ENCODE measurements at regions not wholly inside any gene's neighbourhood (a gene's known extent, or its start where the extent isn't known, plus 50 kb on each side); places are given as distances from the start of the nearest gene placed in this dataset.

DNA sequence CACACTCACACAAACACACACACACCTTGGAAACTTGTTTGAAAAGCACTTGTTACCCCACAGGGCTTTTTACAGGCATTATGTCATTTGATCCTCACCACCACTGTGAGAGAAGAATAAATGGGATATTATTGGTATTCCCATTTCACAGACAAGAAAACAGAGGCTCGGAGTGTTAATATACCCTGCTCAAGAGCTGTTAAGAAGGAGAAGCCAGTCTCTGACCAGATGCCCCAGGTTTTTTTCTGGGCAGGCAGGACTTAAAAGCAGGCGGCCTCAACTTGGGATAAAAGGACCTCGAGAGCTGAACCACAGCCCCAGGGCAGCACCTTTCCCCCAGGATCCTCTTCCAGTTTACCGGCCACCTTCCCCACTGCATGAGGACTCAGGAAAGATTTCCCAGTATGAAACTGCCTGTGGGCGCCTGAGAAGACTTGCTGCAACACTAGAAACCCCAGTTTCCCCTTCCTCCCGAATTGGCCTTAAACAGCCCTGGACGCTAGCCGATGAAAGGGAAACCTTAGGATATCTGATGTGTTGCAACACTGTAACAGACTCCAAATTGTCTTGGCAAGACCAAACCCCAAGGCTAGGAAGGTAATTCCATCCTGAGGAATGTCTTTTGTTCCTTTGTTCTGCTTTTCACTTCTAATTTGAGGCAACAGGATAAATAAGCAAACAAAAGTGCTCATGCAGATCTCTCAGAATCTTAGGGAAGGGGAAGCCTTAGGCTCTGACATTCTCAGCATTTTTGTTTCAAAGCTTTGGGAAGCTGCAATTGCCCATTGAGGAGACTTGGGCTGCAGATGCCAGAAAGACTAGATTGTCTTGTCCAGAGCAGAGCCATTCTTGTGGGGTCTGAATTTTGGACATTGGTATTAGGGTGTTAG is 173.5 kb downstream of the TRIM29 start:
- H3K79me1 ChIP-seq (ENCODE audit: insufficient read depth, low read depth, low read length, poor library complexity, severe bottlenecking) = no peaks in the 10 kb centered on the region
- no peaks in the 10 kb centered on the region for H3K27me3 ChIP-seq (ENCODE audit: insufficient read depth, low read length)
- peak overlapping the region; percentile 16 for H3K56ac ChIP-seq (ENCODE audit: insufficient read length, low read depth, low read length)
- no peak overlapping the region for H2AFZ ChIP-seq (ENCODE audit: low read length)
- TF ChIP-seq CTCF (conservative IDR thresholded peaks at IDR 0.05) = no peak
- H3K27ac ChIP-seq (ENCODE audit: insufficient read length, low read depth, low read length) = peak overlapping the region; percentile 38
- H2BK120ac ChIP-seq (ENCODE audit: low read depth, low read length, poor library complexity, severe bottlenecking) = peak overlapping the region; percentile 69
- H3K18ac ChIP-seq (ENCODE audit: insufficient read length, low read depth, low read length) = peak overlapping the region; percentile 33
- no peak overlapping the region for H3K14ac ChIP-seq (ENCODE audit: insufficient read depth, low read length)
- H3K79me2 ChIP-seq (ENCODE audit: insufficient read depth, low read length) = no peaks in the 10 kb centered on the region; the same call in 1 of the 2 replicates
- peak overlapping the region; percentile 42 for H4K91ac ChIP-seq (ENCODE audit: insufficient read length, low read depth, low read length)
- no peaks in the 10 kb centered on the region for H4K20me1 ChIP-seq (ENCODE audit: control insufficient read depth, insufficient read depth, insufficient read length)
- no peak overlapping the region for H3K9ac ChIP-seq (ENCODE audit: extremely low read depth, insufficient read length, low read length)
- Mint-ChIP-seq H3K9me3 (peaks cover 0 to 1% of the 10 kb centered on the region in 2 experiments; a peak in 1 of 5 replicates), H3K4me1 (peaks cover 24 to 27% of the 10 kb centered on the region in 2 experiments), H3K4me3 (peak overlapping the region in 1 of 2 experiments; percentile 22; a peak in 1 of 5 replicates), H3K27me3 (ENCODE audit: low read depth) (peaks cover 9% of the 10 kb centered on the region), H3K36me3 (ENCODE audit: insufficient read depth in 1 of 3, low read depth in 3 of 3) (no peaks in the 10 kb centered on the region), H3K27ac (peak overlapping the region; percentile 66 to 94 (median 88))
- no peak overlapping the region for H3T11ph ChIP-seq (ENCODE audit: low read length)
- H2BK12ac ChIP-seq (ENCODE audit: insufficient read length, low read depth, low read length) = no peak overlapping the region
- H3K23me2 ChIP-seq (ENCODE audit: insufficient read length, low read depth, low read length, poor library complexity, severe bottlenecking) = peaks cover 2% of the 10 kb centered on the region
- peaks cover 8% of the 10 kb centered on the region; the same call in 1 of the 2 replicates for H3K4me1 ChIP-seq (ENCODE audit: insufficient read depth, low read length)
- H2BK15ac ChIP-seq (ENCODE audit: low read depth, low read length) = no peak overlapping the region
- H2AK5ac ChIP-seq (ENCODE audit: insufficient read length, low read length) = no peak overlapping the region
- no peak overlapping the region for H3K23ac ChIP-seq (ENCODE audit: insufficient read length, low read depth, low read length)
- no peak overlapping the region for H2BK5ac ChIP-seq (ENCODE audit: insufficient read length, low read length)
- H2BK20ac ChIP-seq (ENCODE audit: low read depth, low read length, poor library complexity, severe bottlenecking) = no peak overlapping the region
- H4K5ac ChIP-seq (ENCODE audit: insufficient read length, low read depth, low read length) = no peak overlapping the region
- no peaks in the 10 kb centered on the region for H3K9me3 ChIP-seq (ENCODE audit: control insufficient read depth, low read depth, low read length)
- H3K4ac ChIP-seq (ENCODE audit: low read depth, low read length) = no peak overlapping the region; the same call in 1 of the 2 replicates
- peak overlapping the region; percentile 8 for H3K4me2 ChIP-seq (ENCODE audit: insufficient read depth, insufficient read length, low read length)
- DNase-seq = peak; percentile 57
- no CpG with 5 or more reads among the region's 8 CpGs for WGBS (ENCODE audit: extremely low coverage, insufficient read length, low lambda C conversion rate)
- H4K8ac ChIP-seq (replicated peaks; ENCODE audit: insufficient read length, low read depth, low read length) = no peak overlapping the region
